NOMO-1 treated with DMSO at 0.1 percent for 48 hours (cell line): ENCODE measurements at regions not wholly inside any gene's neighbourhood (a gene's known extent, or its start where the extent isn't known, plus 50 kb on each side); places are given as distances from the start of the nearest gene placed in this dataset.

Source experiments
- DNase-seq: peaks from one replicate; lab custom pipeline; 2025; ENCODE audit not compliant: unreplicated experiment; lab: John Stamatoyannopoulos, UW

- DNase-seq: no peak
These were observed 547.7 kb downstream of the EPM2A start for GRCh38 chr6:145187491-145188206.

GRCh38 chr6:145189836-145190235, 545.5 kb downstream of the EPM2A start:
- DNase-seq: no peak

- DNase-seq: no peak
These were observed 540.9 kb downstream of the EPM2A start for GRCh38 chr6:145194389-145194788.

GRCh38 chr6:145199961-145200360, 535.4 kb downstream of the EPM2A start:
- peak; percentile 61 for DNase-seq

- DNase-seq: no peak
These were observed 531.0 kb downstream of the EPM2A start for GRCh38 chr6:145204301-145204700.

- DNase-seq: peak; percentile 61
These were observed 528.9 kb downstream of the EPM2A start for GRCh38 chr6:145206247-145206907.

GRCh38 chr6:145208474-145208873, 526.8 kb downstream of the EPM2A start:
- DNase-seq: no peak

GRCh38 chr6:145209272-145209671, 526.0 kb downstream of the EPM2A start:
- no peak for DNase-seq

GRCh38 chr6:145212813-145213212, 522.5 kb downstream of the EPM2A start:
- no peak for DNase-seq

- DNase-seq: no peak
These were observed 521.7 kb downstream of the EPM2A start for GRCh38 chr6:145213614-145214013.

- peak; percentile 7 for DNase-seq
These were observed 520.8 kb downstream of the EPM2A start for GRCh38 chr6:145214570-145214969.

- no peak for DNase-seq
These were observed 510.9 kb downstream of the EPM2A start for GRCh38 chr6:145224450-145224849.

GRCh38 chr6:145225500-145225899, 509.8 kb downstream of the EPM2A start:
- no peak for DNase-seq

GRCh38 chr6:145227593-145227992, 507.7 kb downstream of the EPM2A start:
- no peak for DNase-seq

GRCh38 chr6:145228962-145229582, 506.2 kb downstream of the EPM2A start:
- DNase-seq: no peak

GRCh38 chr6:145233955-145234354, 501.4 kb downstream of the EPM2A start:
- no peak for DNase-seq

GRCh38 chr6:145235207-145235606, 500.1 kb downstream of the EPM2A start:
- DNase-seq: no peak

GRCh38 chr6:145238787-145239186, 496.5 kb downstream of the EPM2A start:
- no peak for DNase-seq

GRCh38 chr6:145241039-145241438, 494.3 kb downstream of the EPM2A start:
- no peak for DNase-seq

GRCh38 chr6:145241721-145242120, 493.6 kb downstream of the EPM2A start:
- no peak for DNase-seq

GRCh38 chr6:145244349-145245100, 490.8 kb downstream of the EPM2A start:
- no peak for DNase-seq

GRCh38 chr6:145245119-145245518, 490.2 kb downstream of the EPM2A start:
- no peak for DNase-seq
